ENCODE measurements at regions not wholly inside any gene's neighbourhood (a gene's known extent, or its start where the extent isn't known, plus 50 kb on each side); places are given as distances from the start of the nearest gene placed in this dataset.

DNA sequence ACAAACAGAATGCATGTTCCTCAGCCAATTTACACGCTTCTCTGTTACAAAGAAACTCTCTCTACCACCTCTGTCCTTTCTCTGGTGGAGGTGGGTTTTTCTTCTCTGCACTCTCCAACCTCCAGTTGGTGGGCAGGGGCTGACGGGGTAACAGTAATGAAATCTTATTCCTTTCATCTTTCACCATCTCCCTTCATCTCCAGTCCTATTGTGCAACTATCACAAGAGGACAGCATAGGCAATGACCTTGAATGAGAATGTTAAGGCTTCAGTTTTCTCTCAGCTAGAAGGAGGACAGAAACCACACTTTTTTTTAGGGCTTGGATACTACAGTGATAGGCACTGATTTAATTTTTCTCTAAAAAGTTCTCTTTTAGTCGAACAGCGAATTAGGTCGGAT is 81.7 kb upstream of the NEUROD1 start:
- WGBS, 4 donors: 64 to 77% (median 67%) methylated on average over 5 of the region's 5 CpGs
- Histone ChIP-seq H3K4me3 (no peak overlapping the region), H3K9me3 (replicated peaks in 1 of 3) (no peaks in the 10 kb centered on the region), H3K27me3 (no peaks in the 10 kb centered on the region), H3K27ac (no peak overlapping the region), H3K36me3 (replicated peaks in 1 of 2) (no peaks in the 10 kb centered on the region), H3K4me1 (replicated peaks in 1 of 2) (peaks cover 0 to 6% of the 10 kb centered on the region in 2 donors)
- no peak for DNase-seq
- TF ChIP-seq POLR2A (IDR thresholded peaks at IDR 0.05): no peak
- TF ChIP-seq, protein P1, sequence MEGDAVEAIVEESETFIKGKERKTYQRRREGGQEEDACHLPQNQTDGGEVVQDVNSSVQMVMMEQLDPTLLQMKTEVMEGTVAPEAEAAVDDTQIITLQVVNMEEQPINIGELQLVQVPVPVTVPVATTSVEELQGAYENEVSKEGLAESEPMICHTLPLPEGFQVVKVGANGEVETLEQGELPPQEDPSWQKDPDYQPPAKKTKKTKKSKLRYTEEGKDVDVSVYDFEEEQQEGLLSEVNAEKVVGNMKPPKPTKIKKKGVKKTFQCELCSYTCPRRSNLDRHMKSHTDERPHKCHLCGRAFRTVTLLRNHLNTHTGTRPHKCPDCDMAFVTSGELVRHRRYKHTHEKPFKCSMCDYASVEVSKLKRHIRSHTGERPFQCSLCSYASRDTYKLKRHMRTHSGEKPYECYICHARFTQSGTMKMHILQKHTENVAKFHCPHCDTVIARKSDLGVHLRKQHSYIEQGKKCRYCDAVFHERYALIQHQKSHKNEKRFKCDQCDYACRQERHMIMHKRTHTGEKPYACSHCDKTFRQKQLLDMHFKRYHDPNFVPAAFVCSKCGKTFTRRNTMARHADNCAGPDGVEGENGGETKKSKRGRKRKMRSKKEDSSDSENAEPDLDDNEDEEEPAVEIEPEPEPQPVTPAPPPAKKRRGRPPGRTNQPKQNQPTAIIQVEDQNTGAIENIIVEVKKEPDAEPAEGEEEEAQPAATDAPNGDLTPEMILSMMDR (IDR thresholded peaks at IDR 0.05): no peak
- intact Hi-C loops (cut with DNase I): no loop called here

DNA sequence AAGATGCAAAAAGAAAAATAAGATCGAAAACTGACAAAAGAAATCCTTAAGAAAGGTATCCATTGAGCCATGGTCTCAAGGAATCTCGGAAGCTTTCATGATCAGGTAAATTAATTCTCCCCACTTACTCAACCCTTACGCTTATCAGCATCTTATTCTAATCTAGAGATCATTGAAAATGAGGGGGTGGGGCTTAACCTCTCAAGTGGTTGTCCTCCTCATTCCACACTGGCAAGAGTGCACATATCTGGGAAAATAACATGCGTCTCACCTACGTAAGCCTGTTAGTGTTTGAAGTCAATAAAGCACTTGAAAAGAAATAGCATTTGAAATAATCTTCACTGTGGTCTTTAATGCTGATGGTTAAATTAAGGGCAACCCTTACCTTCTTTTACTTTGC is 82.5 kb upstream of the NEUROD1 start:
- no peak for TF ChIP-seq POLR2A (IDR thresholded peaks at IDR 0.05)
- TF ChIP-seq, protein P1 (IDR thresholded peaks at IDR 0.05): no peak
- Histone ChIP-seq H3K4me3 (no peak overlapping the region), H3K4me1 (replicated peaks in 1 of 2) (peaks cover 0 to 6% of the 10 kb centered on the region in 2 donors), H3K9me3 (replicated peaks in 1 of 3) (no peaks in the 10 kb centered on the region), H3K27me3 (no peaks in the 10 kb centered on the region), H3K36me3 (replicated peaks in 1 of 2) (no peaks in the 10 kb centered on the region), H3K27ac (no peak overlapping the region)
- intact Hi-C loops (cut with DNase I): no loop called here
- WGBS, 4 donors: 86 to 96% (median 93%) methylated on average over 5 of the region's 5 CpGs
- no peak for DNase-seq

DNA sequence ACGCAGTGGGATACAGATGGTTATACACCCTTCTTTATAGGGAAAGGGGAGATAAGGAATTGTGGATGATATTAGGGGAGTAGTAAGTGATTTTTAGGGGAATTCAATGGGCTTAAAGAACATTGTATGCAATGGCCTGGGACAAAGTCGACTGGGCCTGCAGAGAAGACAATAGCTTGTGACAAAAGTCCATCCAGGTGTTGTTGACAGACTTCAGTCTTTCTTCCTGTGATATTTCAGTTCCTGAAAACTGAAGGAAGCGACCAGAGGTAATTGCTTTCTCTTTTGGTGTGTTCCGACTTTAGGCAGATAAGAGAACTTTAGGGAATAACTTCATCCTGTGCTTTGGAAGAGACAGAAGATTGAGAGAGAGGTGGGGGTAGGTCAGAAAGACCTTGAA is 83.1 kb upstream of the NEUROD1 start:
- Histone ChIP-seq H3K4me3 (no peak overlapping the region), H3K36me3 (replicated peaks in 1 of 2) (no peaks in the 10 kb centered on the region), H3K9me3 (replicated peaks in 1 of 3) (no peaks in the 10 kb centered on the region), H3K4me1 (replicated peaks in 1 of 2) (peaks cover 0 to 6% of the 10 kb centered on the region in 2 donors), H3K27ac (no peak overlapping the region), H3K27me3 (no peaks in the 10 kb centered on the region)
- 81 to 90% (median 89%) methylated on average over 4 of the region's 4 CpGs for WGBS, 4 donors
- intact Hi-C loops (cut with DNase I): no loop called here
- TF ChIP-seq, protein P1 (IDR thresholded peaks at IDR 0.05): no peak
- TF ChIP-seq POLR2A (IDR thresholded peaks at IDR 0.05): no peak
- DNase-seq: no peak

DNA sequence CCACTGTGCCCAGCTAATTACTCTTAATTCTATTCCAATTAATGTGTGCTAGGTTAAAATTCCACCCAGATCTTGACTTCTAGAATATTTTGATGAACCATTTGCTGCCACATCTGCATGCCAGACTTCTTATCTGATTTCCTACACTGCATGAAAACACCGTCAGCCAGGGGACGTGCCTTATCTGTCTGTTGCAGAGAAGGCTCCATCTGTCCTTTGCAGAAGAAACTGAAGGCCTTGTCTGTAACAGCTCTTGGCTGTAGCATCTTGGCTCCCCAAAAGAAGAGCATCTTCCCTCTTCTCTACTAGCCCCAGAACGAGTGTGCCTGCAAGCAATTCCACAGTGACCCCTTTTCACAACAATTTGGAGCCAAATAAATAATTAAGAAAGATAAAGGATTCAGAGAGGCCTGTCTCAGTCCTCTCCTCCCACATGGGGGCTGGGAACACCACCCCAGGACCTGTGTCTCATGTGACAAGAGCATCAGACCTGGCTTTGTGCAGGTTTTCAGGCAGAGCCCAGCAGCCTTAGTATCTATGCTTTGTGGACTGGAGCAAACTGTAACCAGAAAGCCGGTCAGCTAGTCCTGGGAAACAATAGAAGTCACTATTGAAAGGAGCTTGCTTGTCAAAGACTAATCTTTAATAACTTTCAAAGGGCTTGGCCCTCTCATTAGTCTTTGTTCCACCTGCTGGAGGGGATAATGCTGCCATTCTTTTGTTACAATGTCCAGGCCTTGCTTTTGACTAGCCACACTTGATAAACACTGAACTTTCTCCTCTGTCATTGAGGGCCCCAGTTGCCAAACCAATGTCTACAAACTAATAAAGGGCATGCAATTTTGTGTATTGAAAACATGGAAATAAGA is 84.0 kb upstream of the NEUROD1 start:
- Histone ChIP-seq H3K9me3 (replicated peaks in 1 of 3) (no peaks in the 10 kb centered on the region), H3K4me3 (no peak overlapping the region), H3K4me1 (replicated peaks in 1 of 2) (peaks cover 0 to 6% of the 10 kb centered on the region in 2 donors), H3K27me3 (no peaks in the 10 kb centered on the region), H3K27ac (no peak overlapping the region), H3K36me3 (replicated peaks in 1 of 2) (no peaks in the 10 kb centered on the region)
- intact Hi-C loops (cut with DNase I): no loop called here
- WGBS, 4 donors: 60 to 71% (median 69%) methylated on average over 4 of the region's 4 CpGs
- DNase-seq: no peak
- TF ChIP-seq, protein P1 (IDR thresholded peaks at IDR 0.05): no peak
- no peak for TF ChIP-seq POLR2A (IDR thresholded peaks at IDR 0.05)

Data from adrenal gland (tissue), 9 donors.